SKM-1 treated with dmso at 0.1 percent for 144 hours (cell line): ENCODE measurements at regions not wholly inside any gene's neighbourhood (a gene's known extent, or its start where the extent isn't known, plus 50 kb on each side); places are given as distances from the start of the nearest gene placed in this dataset.

ENCODE experiments used
- DNase-seq: peaks from one replicate; lab custom pipeline; 2025; ENCODE audit not compliant: unreplicated experiment; lab: John Stamatoyannopoulos, UW

DNA sequence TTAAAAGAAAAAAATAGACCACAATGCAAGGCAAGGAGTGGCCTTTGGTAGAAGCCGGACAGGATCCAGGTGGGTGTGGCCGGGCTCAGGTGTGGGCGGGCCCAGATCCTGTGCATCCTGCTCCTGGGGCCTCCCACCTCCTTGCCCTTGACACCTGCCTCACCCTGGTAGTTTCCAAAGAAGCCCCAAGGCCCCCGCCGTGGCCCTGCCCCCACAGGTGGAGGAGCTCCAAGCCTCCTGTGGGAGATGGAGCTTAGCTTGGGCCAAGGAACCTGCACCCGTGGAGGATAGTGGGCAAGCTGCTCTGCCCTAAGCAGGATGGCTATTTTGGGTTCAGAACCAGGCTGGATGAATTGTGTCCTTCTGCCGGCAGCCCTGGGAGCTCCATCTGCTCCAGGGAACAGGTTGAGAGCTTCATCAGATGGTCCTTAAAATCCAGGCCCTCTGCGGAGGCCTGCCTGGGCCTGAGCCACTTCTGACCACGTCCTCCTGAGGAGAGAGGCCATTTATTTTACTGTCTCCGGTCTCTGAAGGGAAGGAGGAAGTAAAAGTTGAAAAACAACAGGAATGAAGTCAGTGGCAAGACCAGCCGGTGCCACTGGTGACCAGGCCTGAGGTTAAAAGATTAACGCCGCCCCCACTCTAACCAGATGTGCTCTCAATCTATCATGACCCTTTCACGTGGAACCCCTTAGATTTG is 53.9 kb upstream of the KLF13 start:
- peak; percentile 29 for DNase-seq

DNA sequence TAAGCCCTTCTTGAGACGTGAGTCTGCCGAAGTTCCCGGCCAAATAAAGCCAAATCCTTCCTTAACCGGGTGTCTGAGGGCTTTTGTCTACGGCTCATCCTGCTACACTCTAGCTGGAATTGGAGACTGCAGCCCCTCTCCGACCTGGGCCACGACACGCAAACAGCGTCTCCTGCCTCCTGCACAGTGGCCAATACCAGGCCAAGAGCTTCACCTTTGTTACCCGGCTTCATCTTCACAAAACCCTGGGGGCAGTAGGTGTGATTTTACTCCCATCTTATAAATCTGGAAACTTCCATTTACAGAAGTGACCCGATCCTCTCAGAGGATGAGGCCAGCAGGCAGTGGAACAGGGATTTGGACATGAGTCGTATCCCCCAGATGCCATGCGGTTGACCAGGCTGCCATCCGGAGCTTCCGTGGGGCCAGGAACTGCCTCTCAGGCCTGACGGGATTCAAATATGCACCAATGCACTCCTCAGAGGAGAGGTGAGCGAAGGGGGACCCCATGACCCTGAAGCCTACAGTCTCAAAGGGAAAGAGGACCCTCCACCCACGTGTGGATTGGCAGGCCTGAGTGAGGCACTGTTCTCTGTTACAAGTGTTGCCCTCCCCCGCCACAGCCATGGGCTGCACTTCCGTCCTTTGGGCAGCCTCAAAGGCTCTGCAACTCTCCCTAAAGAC is 53.2 kb upstream of the KLF13 start:
- DNase-seq: no peak

DNA sequence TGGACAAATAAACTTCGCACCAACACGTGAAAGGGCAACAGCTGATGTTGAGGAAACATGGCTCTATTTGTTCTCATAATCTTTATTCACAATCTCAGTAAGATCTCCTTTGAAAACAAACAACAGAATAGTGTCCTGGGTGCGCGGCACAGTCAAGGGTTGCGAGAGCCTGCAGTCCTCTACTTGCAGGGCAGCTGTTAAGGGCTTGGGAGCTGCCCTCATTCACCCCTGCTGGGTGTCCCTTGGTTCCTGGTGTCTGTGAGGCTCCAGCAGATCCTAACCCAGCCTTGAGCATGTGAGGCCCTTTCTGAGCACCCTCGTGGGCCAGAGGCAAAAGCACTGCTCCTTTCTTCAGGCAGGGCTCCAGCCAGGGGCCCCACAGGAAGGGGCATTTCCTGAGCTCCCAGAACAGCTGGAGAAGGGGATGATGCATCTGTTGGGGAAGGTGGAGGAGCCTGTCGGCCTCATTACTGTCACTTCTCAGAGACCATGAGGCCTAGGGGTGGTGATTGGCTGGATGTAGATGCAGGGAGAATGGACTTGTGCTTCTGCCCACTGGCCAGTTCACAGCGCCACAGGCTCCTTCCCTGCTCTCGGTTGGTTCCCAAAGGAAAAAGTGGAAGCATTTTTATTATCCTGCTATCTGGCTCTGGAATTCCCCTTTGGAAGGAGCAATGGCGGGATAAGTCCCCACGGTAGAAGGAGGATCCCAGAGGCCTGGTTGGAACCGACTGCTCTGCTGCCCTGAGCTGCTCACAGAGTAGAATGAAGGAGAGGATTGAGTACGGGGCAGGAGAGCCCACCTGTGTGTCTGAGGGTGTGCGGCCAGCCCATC is 51.9 kb upstream of the KLF13 start:
- no peak for DNase-seq

DNA sequence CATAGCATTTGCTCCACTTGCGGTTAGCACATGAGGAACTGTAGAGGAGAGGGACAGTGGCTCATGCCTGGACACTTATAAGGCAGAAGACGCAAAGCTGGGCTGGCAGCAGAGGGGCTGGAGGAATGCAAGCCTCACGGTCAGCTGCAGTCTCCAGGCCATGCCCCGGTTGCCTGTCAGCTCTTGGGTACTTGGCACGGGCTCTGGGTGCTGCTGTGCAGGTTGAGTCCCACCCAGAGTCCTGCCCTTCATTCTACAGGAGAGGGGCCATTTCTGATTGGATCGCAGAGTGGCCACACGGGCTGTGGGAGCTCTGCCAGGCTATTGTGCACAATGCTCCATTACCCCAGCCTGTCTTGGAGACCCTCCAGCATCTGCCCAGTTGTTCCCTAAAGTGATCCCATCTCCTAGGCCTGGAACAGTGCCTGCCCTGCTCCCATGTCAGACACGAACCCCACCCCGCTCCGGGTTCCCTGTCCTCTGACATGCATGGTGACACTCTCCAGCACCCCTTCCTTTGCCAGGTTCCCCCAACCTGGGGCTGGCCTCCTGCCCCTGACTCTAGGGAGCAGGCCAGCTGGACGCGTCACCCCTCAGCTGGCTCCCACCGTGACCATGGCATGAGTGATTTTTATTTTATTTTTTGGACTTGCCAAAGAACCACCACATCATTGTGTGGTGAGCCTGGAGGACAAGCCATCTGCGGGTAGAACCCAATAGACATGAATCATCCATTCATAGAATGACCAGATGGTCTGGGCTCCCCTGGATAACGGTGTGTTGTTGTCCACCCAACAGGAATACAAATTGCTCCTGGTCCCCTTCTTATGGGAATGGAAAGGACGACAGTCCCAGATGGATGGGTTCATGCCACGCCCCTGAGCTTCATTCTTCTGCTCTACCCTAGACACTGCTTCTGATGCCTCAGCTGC is 51.0 kb upstream of the KLF13 start:
- no peak for DNase-seq

DNA sequence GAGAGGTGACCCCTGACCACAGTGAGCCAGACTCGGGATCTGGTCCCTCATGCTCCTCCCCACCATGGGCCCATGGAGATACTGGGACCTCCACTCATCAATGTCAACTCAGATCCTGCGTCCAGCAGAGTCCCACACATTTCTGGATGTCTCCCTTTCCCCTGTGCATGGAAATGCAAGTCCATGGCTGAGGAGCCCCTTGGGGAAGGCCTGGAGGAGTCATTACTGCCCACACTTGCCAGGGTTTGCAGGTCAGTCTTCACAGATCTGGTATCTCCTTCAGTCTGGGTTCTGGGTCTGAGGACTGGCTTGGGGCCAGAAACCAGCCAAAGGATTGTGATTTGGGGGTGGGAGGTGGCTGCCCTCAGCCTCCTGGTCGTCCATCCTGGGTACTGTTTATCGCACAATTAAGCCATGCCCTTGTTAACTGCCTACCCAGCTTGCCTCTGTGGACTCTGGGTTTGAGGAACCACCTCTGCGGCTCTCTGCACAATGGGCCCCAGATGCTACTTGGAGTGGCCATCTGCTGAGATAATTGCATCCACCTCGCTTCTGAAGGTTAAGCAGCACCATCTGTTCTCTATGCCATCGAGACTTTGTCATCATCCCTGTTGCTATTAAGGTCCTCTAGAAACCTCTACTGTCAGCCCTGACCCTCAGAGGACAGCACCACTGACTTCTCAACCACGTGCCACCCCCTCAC is 49.9 kb upstream of the KLF13 start:
- DNase-seq: no peak
